ENCODE measurements at regions not wholly inside any gene's neighbourhood (a gene's known extent, or its start where the extent isn't known, plus 50 kb on each side); places are given as distances from the start of the nearest gene placed in this dataset.
"Not testable (repeated sequence)": the region's sequence is repeated elsewhere in the genome, so short reads cannot be mapped to it uniquely, and the experiment has no call there.

DNA sequence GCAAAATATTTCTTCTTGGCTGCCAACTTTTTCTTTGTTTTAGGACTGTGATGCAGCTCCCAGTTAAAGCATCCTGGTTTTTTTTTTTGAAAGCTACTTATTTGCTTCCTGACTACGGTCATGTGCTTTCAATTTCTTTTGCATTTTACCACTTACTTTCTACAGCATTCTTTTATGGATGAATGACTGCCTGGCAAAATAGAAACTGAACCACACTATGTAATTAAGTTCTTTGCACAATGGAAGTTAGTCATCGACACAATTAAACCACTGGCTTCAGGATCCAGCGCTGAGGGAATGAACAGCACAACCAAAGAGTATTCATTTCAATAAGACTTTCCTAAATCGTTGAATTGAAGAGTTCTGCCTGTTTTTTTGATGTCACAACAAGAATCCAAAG is 82.2 kb upstream of the EPHA3 start:
- no peak overlapping the region for H3K27ac ChIP-seq
- no peaks in the 10 kb centered on the region for H3K27me3 ChIP-seq
- no peaks in the 10 kb centered on the region for H3K4me1 ChIP-seq
- TF ChIP-seq CTCF (IDR thresholded peaks at IDR 0.05) (no peak), POLR2AphosphoS5 (IDR thresholded peaks at IDR 0.05) (no peak), POLR2A (IDR thresholded peaks at IDR 0.05) (no peak), EP300 (IDR thresholded peaks at IDR 0.05; ENCODE audit: low read depth) (no peak)
- in situ Hi-C loops (cut with MboI; ENCODE audit: low pct_ligation_motif_present in 1 of 4, low pct_unique_long_range_greater_than_20kb in 1 of 4, low sequenced_read_pairs in 3 of 4), result no loop called here
- H3K36me3 ChIP-seq, result no peaks in the 10 kb centered on the region
- DNase-seq, result no peak
- H3K4me3 ChIP-seq, result no peak overlapping the region
- intact Hi-C loops (cut with DNase I; ENCODE audit: low total_unique reads), result no loop called here
- no peaks in the 10 kb centered on the region for H3K9me3 ChIP-seq
- 50 to 55% methylated on average over 4 of the region's 4 CpGs for WGBS, 2 donors (ENCODE audit: low coverage in 1 of 2)

DNA sequence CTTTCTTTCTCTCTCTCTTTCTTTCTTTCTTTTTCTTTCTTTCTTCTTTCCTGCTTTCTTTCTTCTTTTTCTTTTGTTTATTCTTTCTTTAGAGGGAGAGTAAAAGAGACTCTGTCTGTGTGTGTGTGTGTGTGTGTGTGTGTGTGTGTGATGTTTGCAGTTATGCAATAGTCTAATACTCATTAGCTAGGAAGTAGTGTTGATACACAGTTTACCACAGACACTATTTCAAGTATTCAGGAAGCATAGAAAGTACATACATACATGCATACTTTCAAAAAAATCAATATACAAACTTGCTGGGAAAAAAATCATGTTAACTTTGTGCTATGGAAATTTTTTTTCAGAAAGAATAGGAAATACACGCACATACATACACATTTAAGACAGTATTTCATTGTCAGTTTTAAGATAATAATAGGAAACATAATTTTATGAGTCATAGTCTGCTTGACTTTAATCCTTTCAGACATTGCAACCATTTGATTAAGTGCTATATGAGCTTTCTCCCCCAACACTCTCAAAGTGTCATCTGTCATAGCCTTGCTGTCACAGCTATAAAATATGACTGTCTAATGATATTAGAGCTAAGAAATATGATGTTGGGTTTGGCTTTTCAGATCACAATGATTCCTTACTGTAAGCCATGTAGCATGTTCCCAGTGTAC is 74.9 kb upstream of the EPHA3 start:
- 89 to 90% methylated on average over 1 of the region's 1 CpG for WGBS, 2 donors (ENCODE audit: low coverage in 1 of 2)

DNA sequence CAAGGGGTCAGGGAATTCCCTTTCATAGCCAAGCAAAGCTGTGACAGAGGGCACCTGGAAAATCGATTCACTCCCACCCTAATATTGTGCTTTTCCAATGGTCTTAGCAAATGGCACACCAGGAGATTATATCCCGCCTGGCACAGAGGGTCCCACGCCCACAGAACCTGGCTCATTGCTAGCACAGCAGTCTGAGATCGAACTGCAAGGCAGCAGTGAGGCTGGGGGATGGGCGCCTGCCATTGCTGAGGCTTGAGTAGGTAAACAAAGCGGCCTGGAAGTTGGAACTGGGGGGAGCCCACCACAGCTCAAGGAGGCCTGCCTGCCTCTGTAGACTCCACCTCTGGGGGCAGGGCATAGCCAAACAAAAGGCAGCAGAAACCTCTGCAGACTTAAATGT is 72.7 kb upstream of the EPHA3 start:
- H3K27ac ChIP-seq; H3K4me3 ChIP-seq; in situ Hi-C loops (cut with MboI; ENCODE audit: low pct_ligation_motif_present in 1 of 4, low pct_unique_long_range_greater_than_20kb in 1 of 4, low sequenced_read_pairs in 3 of 4); H3K36me3 ChIP-seq; H3K4me1 ChIP-seq; DNase-seq; H3K9me3 ChIP-seq; H3K27me3 ChIP-seq; intact Hi-C loops (cut with DNase I; ENCODE audit: low total_unique reads): not testable (repeated sequence)
- WGBS, 2 donors (ENCODE audit: low coverage in 1 of 2), result 76% methylated on average over 6 of the region's 6 CpGs; no CpG with 5 or more reads in 1 of the 2 donors

More for the DNA sequence above, 74.9 kb upstream of the EPHA3 start:
- Histone ChIP-seq H3K27ac (no peak overlapping the region), H3K4me1 (no peaks in the 10 kb centered on the region), H3K27me3 (no peaks in the 10 kb centered on the region), H3K9me3 (no peaks in the 10 kb centered on the region), H3K4me3 (no peak overlapping the region), H3K36me3 (no peaks in the 10 kb centered on the region)
- no peak for DNase-seq
- intact Hi-C loops (cut with DNase I; ENCODE audit: low total_unique reads), result no loop called here
- TF ChIP-seq POLR2A (IDR thresholded peaks at IDR 0.05) (no peak), EP300 (IDR thresholded peaks at IDR 0.05; ENCODE audit: low read depth) (no peak), CTCF (IDR thresholded peaks at IDR 0.05) (no peak), POLR2AphosphoS5 (IDR thresholded peaks at IDR 0.05) (no peak)
- in situ Hi-C loops (cut with MboI; ENCODE audit: low pct_ligation_motif_present in 1 of 4, low pct_unique_long_range_greater_than_20kb in 1 of 4, low sequenced_read_pairs in 3 of 4), result no loop called here

DNA sequence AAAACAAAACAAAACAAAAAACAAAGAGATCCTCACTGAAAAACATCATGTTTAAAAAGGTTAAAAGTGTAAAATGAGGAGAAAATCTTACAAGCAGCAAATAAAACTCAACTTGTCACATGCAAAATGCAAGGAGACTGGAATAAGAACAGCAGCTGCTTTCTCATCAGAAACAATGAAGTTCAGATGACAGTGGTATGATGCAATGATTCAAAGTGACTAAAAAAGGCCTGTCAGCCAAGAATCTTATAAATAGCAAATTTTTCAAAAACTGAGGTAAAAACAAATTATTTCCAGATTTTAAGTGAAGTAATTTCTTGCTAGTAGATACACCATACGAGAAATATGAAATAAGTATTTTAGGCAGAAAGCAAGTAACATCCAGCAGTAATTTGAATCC is 68.6 kb upstream of the EPHA3 start:
- intact Hi-C loops (cut with DNase I; ENCODE audit: low total_unique reads) (no loop called here), in situ Hi-C loops (cut with MboI; ENCODE audit: low pct_ligation_motif_present in 1 of 4, low pct_unique_long_range_greater_than_20kb in 1 of 4, low sequenced_read_pairs in 3 of 4) (no loop called here)
- WGBS, 2 donors (ENCODE audit: low coverage in 1 of 2), result 0 to 58% methylated on average over 1 of the region's 1 CpG
- Histone ChIP-seq H3K27me3 (no peaks in the 10 kb centered on the region), H3K36me3 (no peaks in the 10 kb centered on the region), H3K4me3 (no peak overlapping the region), H3K27ac (no peak overlapping the region), H3K4me1 (no peaks in the 10 kb centered on the region), H3K9me3 (no peaks in the 10 kb centered on the region)
- DNase-seq, result no peak
- no peak for TF ChIP-seq CTCF (IDR thresholded peaks at IDR 0.05)
- TF ChIP-seq POLR2AphosphoS5 (IDR thresholded peaks at IDR 0.05), result no peak
- no peak for TF ChIP-seq EP300 (IDR thresholded peaks at IDR 0.05; ENCODE audit: low read depth)
- TF ChIP-seq POLR2A (IDR thresholded peaks at IDR 0.05), result no peak

DNA sequence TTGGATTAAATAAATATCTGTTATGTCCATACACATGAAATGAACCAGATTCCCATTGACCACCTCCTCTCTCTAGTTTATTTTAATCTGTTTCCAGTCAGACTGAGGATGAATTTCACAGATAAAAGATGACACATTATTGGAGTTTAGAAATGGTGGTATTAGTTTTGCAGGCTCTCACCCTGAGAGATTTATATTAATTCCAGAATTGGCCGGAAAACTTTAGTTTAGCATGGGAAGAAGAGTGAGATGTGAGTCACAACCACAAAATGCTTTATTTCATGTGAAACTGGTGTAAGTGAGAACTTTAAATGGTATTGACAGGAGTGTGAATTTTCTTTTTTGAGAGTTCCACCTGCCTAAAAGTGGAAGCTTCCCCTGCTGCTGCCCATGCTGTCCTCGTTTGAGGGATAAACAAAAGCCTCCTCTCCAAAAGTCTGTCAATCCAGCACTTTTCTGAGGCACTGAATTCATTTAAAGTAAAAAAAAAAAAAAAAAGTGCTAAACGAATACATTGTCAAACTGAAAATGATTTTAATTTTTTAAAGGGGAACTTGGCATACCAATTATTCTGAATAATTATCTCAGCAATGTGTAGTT is 65.1 kb upstream of the EPHA3 start:
- no peak for DNase-seq

More for the DNA sequence above, 65.1 kb upstream of the EPHA3 start:
- 41 to 52% methylated on average over 3 of the region's 3 CpGs for WGBS, 2 donors (ENCODE audit: low coverage in 1 of 2)
- Histone ChIP-seq H3K27me3 (no peaks in the 10 kb centered on the region), H3K36me3 (no peaks in the 10 kb centered on the region), H3K27ac (no peak overlapping the region), H3K4me1 (no peaks in the 10 kb centered on the region), H3K9me3 (no peaks in the 10 kb centered on the region), H3K4me3 (no peak overlapping the region)
- intact Hi-C loops (cut with DNase I; ENCODE audit: low total_unique reads), result no loop called here
- TF ChIP-seq CTCF (IDR thresholded peaks at IDR 0.05), result no peak
- in situ Hi-C loops (cut with MboI; ENCODE audit: low pct_ligation_motif_present in 1 of 4, low pct_unique_long_range_greater_than_20kb in 1 of 4, low sequenced_read_pairs in 3 of 4), result no loop called here

Measured in transverse colon (tissue), 4 donors.